GM12878 (cell line): ENCODE measurements at regions not wholly inside any gene's neighbourhood (a gene's known extent, or its start where the extent isn't known, plus 50 kb on each side); places are given as distances from the start of the nearest gene placed in this dataset.

Experiments
- ATAC-seq: fragments of 200-7000 bp; cut with Tn5 transposase; 3 replicates; pipeline ENCODE4 v1.9.1; 2020; ENCODE audit warnings: mild to moderate bottlenecking, moderate library complexity
- BruUV-seq: library from RNA; stranded (reverse); fragments of 400-500 nt; replicated peaks from 2 replicates; lab custom pipeline; 2021; lab: Mats Ljungman, UMichigan
- CTCF ChIA-PET: fragments of 300-600 bp; sonication (Branson Sonifier 250); formaldehyde crosslinking; extraction: SDS; loops from one replicate; lab custom pipeline; 2021; ENCODE audit warnings: inconsistent platforms; lab: Yijun Ruan, JAX
- POLR2A ChIA-PET: fragments of 350-600 bp; formaldehyde crosslinking; extraction: SDS; loops from one replicate; lab custom pipeline; 2021; ENCODE audit warnings: inconsistent platforms; lab: Charles Lee
- RAD21 ChIA-PET: fragments of 300-600 bp; sonication (Branson Sonifier 250); formaldehyde crosslinking; loops from one replicate; lab custom pipeline; 2023; ENCODE audit warnings: antibody characterized with exemption; ENCODE audit not compliant: unreplicated experiment; lab: Charles Lee
- SMC1A ChIA-PET: fragments of 300-600 bp; sonication (Branson Sonifier 250); formaldehyde crosslinking; loops from one replicate; lab custom pipeline; 2023; ENCODE audit not compliant: unreplicated experiment, uncharacterized antibody; lab: Charles Lee
- DNase-seq: peaks from one replicate; pipeline ENCODE4 v3.0.0-alpha.2; 2011; ENCODE audit warnings: low read depth, low spot score
- FAIRE-seq: peaks from 3 replicates; lab custom pipeline; 2011; peaks lifted over from hg19 to GRCh38; lab: Jason Lieb, UNC
- H2AFZ ChIP-seq: 2 replicates; pipeline ENCODE4 v1.6.0; 2011; ENCODE audit warnings: low read depth, low read length, control low read depth; ENCODE audit not compliant: control insufficient read depth
- H3K27ac ChIP-seq: 2 replicates; pipeline ENCODE4 v1.5.1; 2011; ENCODE audit warnings: control low read depth; ENCODE audit not compliant: control insufficient read depth, insufficient read depth
- H3K27me3 ChIP-seq, 2 experiments: replicated peaks in 1 of 2; 2 replicates each; pipeline versions ENCODE4 v1.6.0 to v1.6.1; 2011; ENCODE audit warnings: low read length in 1 of 2; ENCODE audit not compliant: control insufficient read depth in 2 of 2, insufficient read depth in 2 of 2
- H3K36me3 ChIP-seq, 2 experiments: 2 replicates each; pipeline ENCODE4 v1.5.1; 2011; ENCODE audit warnings: low read length in 1 of 2; ENCODE audit not compliant: control insufficient read depth in 2 of 2, insufficient read depth in 2 of 2
- H3K4me1 ChIP-seq: 2 replicates; pipeline ENCODE4 v1.6.1; 2011; ENCODE audit warnings: mild to moderate bottlenecking, low read length, moderate library complexity, mixed read lengths; ENCODE audit not compliant: control insufficient read depth, insufficient read depth
- H3K4me2 ChIP-seq: 2 replicates; pipeline ENCODE4 v1.6.0; 2011; ENCODE audit warnings: control low read depth; ENCODE audit not compliant: control insufficient read depth, insufficient read depth
- H3K4me3 ChIP-seq: fragments of 200-600 bp; sonication (generic); 2 replicates; pipeline ENCODE4 v1.5.1; 2016
- H3K79me2 ChIP-seq: 2 replicates; pipeline ENCODE4 v1.6.0; 2011; ENCODE audit warnings: low read length; ENCODE audit not compliant: control insufficient read depth, insufficient read depth
- H3K9ac ChIP-seq: 2 replicates; pipeline ENCODE4 v1.8.0; 2011; ENCODE audit warnings: low read length, control low read depth, mixed read lengths; ENCODE audit not compliant: control insufficient read depth, insufficient read depth
- H3K9me3 ChIP-seq: replicated peaks from 3 replicates; pipeline ENCODE4 v1.5.1; 2011; ENCODE audit warnings: mild to moderate bottlenecking, low read length; ENCODE audit not compliant: control insufficient read depth, insufficient read depth
- H4K20me1 ChIP-seq: 2 replicates; pipeline ENCODE4 v1.6.0; 2011; ENCODE audit not compliant: control insufficient read depth, insufficient read depth
- CBX3 ChIP-seq: fragments of 200-600 bp; sonication (generic); IDR thresholded peaks from 2 replicates; pipeline ENCODE4 v1.6.1; 2016; ENCODE audit warnings: low read depth, borderline replicate concordance
- CBX5 ChIP-seq: sonication (generic); IDR thresholded peaks from 2 replicates; pipeline ENCODE4 v1.6.1; 2016; ENCODE audit warnings: low read depth, moderate library complexity, mild to moderate bottlenecking, inconsistent platforms
- CREM ChIP-seq: IDR thresholded peaks from 2 replicates; pipeline ENCODE4 v1.6.1; 2014; ENCODE audit warnings: antibody characterized with exemption, low read depth
- HDAC2 ChIP-seq: fragments of 200-600 bp; sonication (generic); IDR thresholded peaks from 2 replicates; pipeline ENCODE4 v1.6.1; 2017
- HDGF ChIP-seq: fragments of 450-650 bp; IDR thresholded peaks from 2 replicates; pipeline ENCODE4 v1.6.1; 2016; ENCODE audit warnings: antibody characterized with exemption
- MEF2B ChIP-seq: fragments of 450-650 bp; IDR thresholded peaks from 2 replicates; pipeline ENCODE4 v1.6.1; 2018; ENCODE audit warnings: mild to moderate bottlenecking, moderate library complexity; ENCODE audit not compliant: partially characterized antibody, poor library complexity, severe bottlenecking
- MYB ChIP-seq: fragments of 150-350 bp; IDR thresholded peaks from 2 replicates; pipeline ENCODE4 v1.6.1; 2014; ENCODE audit warnings: mild to moderate bottlenecking, low read depth, low read length, borderline replicate concordance
- NFIC ChIP-seq: IDR thresholded peaks from 2 replicates; pipeline ENCODE4 v1.6.1; 2012; ENCODE audit warnings: low read depth, mild to moderate bottlenecking, inconsistent platforms, low read length, moderate library complexity
- POLR2A ChIP-seq: IDR thresholded peaks from 2 replicates; pipeline ENCODE4 v1.6.1; 2011; ENCODE audit warnings: low read depth, mild to moderate bottlenecking, low read length
- SIN3A ChIP-seq: IDR thresholded peaks from 2 replicates; pipeline ENCODE4 v1.6.1; 2012; ENCODE audit warnings: low read depth, low read length, improper control_type of control experiment
- SIX5 ChIP-seq: IDR thresholded peaks from 2 replicates; pipeline ENCODE4 v1.6.1; 2011; ENCODE audit warnings: mild to moderate bottlenecking, low read depth, low read length, moderate library complexity; ENCODE audit not compliant: severe bottlenecking
- SPI1 ChIP-seq: IDR thresholded peaks from 2 replicates; pipeline ENCODE4 v1.6.1; 2011; ENCODE audit warnings: low read depth, mild to moderate bottlenecking, low read length, moderate library complexity, borderline replicate concordance; ENCODE audit not compliant: insufficient read depth
- STAT3 ChIP-seq: IDR thresholded peaks from 2 replicates; pipeline ENCODE4 v1.6.1; 2011; ENCODE audit warnings: low read depth, low read length, improper control_type of control experiment
- TARDBP ChIP-seq: IDR thresholded peaks from 2 replicates; pipeline ENCODE4 v1.6.1; 2016; ENCODE audit warnings: borderline replicate concordance
- TCF12 ChIP-seq: IDR thresholded peaks from 2 replicates; pipeline ENCODE4 v1.6.1; 2011; ENCODE audit warnings: low read depth, mild to moderate bottlenecking, low read length
- ZNF384 ChIP-seq: IDR thresholded peaks from 2 replicates; pipeline ENCODE4 v1.6.1; 2012; ENCODE audit warnings: low read depth, mild to moderate bottlenecking, low read length, improper control_type of control experiment, borderline replicate concordance
- WGBS: methylation state at CpG from one replicate; pipeline ENCODE4 v1.1.6; 2016; ENCODE audit warnings: low lambda C conversion rate; ENCODE audit not compliant: insufficient replicate concordance, insufficient coverage; ENCODE audit errors: missing lambda C conversion rate; 5-methylcytosine and 5-hydroxymethylcytosine counted together
- in situ Hi-C: fragments of 300-500 bp; cut with MboI; formaldehyde crosslinking; loops from 9 replicates; pipeline ENCODE4 v1.14.3; 2018; ENCODE audit warnings: mixed read lengths
- intact Hi-C: fragments of 100-400 bp; cut with micrococcal nuclease; formaldehyde crosslinking; loops from one replicate; pipeline ENCODE4 v1.14.2; 2022; ENCODE audit not compliant: unreplicated experiment
- TF ChIP-seq, protein P1 (sequence below): fragments of 150-350 bp; IDR thresholded peaks from 2 replicates; pipeline ENCODE4 v1.6.1; 2014; ENCODE audit warnings: mild to moderate bottlenecking, low read depth, low read length
- TF ChIP-seq, protein P2 (sequence below), 3 experiments: IDR thresholded peaks in 2 of 3; conservative IDR thresholded peaks in 1 of 3; 2 replicates each; pipeline ENCODE4 v1.5.1; 2011; ENCODE audit warnings: low read depth in 3 of 3, low read length in 3 of 3, mild to moderate bottlenecking in 3 of 3, control low read depth in 2 of 3, moderate library complexity in 2 of 3, inconsistent platforms in 1 of 3, mixed read lengths in 1 of 3; ENCODE audit not compliant: control insufficient read depth in 2 of 3, insufficient read depth in 1 of 3; ENCODE audit errors: extremely low read depth in 1 of 3

DNA sequence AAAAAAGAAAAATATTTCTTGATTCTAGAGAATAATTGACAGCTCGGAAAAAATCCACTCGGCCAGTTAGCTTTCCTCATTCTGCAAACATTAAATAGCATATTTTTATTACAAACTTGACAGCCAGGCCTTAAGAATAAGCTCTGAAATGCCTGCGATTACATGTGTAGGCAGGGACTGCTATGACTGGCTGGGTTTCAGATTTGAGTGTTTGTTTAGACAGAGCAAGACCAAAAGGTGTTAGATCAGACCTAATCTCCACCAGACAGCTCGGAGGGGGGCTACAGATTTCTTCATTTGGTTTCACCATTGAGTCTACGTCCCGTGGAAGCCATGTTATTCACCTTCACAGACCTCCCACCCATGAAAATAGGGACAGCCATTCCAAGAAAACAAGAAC is 192.1 kb upstream of the ADAMTS5 start:
- RAD21 ChIA-PET = no interaction called here

More for the DNA sequence above, 192.1 kb upstream of the ADAMTS5 start:
- Histone ChIP-seq H3K4me2 (no peak overlapping the region), H3K4me1 (no peaks in the 10 kb centered on the region), H3K27me3 (no peaks in the 10 kb centered on the region), H3K36me3 (no peaks in the 10 kb centered on the region), H4K20me1 (no peaks in the 10 kb centered on the region), H3K4me3 (no peak overlapping the region), H3K9ac (no peak overlapping the region), H3K27ac (no peak overlapping the region), H2AFZ (no peak overlapping the region), H3K79me2 (no peaks in the 10 kb centered on the region), H3K9me3 (no peaks in the 10 kb centered on the region)
- SMC1A ChIA-PET = no interaction called here
- POLR2A ChIA-PET = no interaction called here
- no peak for ATAC-seq
- in situ Hi-C loops (no loop called here), intact Hi-C loops (no loop called here)
- DNase-seq = no peak
- FAIRE-seq = no peak
- BruUV-seq = no TSS peak
- no peak for TF ChIP-seq NFIC
- no peak for TF ChIP-seq CREM
- no peak for TF ChIP-seq POLR2A
- TF ChIP-seq CBX5 = no peak
- TF ChIP-seq ZNF384 = no peak
- no peak for TF ChIP-seq HDAC2
- no peak for TF ChIP-seq TCF12
- TF ChIP-seq, protein P1, sequence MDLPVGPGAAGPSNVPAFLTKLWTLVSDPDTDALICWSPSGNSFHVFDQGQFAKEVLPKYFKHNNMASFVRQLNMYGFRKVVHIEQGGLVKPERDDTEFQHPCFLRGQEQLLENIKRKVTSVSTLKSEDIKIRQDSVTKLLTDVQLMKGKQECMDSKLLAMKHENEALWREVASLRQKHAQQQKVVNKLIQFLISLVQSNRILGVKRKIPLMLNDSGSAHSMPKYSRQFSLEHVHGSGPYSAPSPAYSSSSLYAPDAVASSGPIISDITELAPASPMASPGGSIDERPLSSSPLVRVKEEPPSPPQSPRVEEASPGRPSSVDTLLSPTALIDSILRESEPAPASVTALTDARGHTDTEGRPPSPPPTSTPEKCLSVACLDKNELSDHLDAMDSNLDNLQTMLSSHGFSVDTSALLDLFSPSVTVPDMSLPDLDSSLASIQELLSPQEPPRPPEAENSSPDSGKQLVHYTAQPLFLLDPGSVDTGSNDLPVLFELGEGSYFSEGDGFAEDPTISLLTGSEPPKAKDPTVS = no peak
- no peak for TF ChIP-seq CBX3
- TF ChIP-seq SIN3A = no peak
- no peak for TF ChIP-seq SIX5
- TF ChIP-seq, protein P2, sequence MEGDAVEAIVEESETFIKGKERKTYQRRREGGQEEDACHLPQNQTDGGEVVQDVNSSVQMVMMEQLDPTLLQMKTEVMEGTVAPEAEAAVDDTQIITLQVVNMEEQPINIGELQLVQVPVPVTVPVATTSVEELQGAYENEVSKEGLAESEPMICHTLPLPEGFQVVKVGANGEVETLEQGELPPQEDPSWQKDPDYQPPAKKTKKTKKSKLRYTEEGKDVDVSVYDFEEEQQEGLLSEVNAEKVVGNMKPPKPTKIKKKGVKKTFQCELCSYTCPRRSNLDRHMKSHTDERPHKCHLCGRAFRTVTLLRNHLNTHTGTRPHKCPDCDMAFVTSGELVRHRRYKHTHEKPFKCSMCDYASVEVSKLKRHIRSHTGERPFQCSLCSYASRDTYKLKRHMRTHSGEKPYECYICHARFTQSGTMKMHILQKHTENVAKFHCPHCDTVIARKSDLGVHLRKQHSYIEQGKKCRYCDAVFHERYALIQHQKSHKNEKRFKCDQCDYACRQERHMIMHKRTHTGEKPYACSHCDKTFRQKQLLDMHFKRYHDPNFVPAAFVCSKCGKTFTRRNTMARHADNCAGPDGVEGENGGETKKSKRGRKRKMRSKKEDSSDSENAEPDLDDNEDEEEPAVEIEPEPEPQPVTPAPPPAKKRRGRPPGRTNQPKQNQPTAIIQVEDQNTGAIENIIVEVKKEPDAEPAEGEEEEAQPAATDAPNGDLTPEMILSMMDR (IDR thresholded peaks at IDR 0.05 in 2 of 3, conservative IDR thresholded peaks at IDR 0.05 in 1 of 3; ENCODE audit: control insufficient read depth in 2 of 3, extremely low read depth in 1 of 3, insufficient read depth in 1 of 3, low read depth in 3 of 3, low read length in 3 of 3) = no peak
- TF ChIP-seq HDGF = no peak
- TF ChIP-seq MEF2B = no peak
- TF ChIP-seq STAT3 = no peak
- TF ChIP-seq MYB = no peak
- TF ChIP-seq TARDBP = no peak
- no peak for TF ChIP-seq SPI1
- TF ChIP-seq, all 136 proteins: peak for 0
- CTCF ChIA-PET = no interaction called here
- WGBS = 0% methylated on average over 6 of the region's 6 CpGs
